ENCODE measurements at regions not wholly inside any gene's neighbourhood (a gene's known extent, or its start where the extent isn't known, plus 50 kb on each side); places are given as distances from the start of the nearest gene placed in this dataset.
"Not testable (repeated sequence)": the region's sequence is repeated elsewhere in the genome, so short reads cannot be mapped to it uniquely, and the experiment has no call there.

DNA sequence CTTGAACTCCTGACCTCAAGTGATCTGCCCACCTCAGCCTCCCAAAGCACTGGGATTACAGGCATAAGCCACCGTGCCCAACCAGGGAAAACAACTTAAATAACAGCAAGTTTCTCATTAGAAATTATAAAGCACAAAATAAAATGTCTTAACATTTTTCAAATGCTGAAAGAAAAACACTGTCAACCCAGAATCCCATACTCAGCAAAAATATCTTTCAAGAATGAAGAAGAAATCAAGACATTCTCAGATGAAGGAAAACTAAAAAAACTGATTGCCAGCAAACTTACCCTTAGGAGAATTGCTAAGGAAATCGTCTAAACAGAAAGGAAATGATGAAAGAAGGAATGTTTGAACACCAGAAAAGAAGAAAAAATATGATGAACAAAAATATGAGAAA, 191.1 kb upstream of the NR5A2 start:
- Mint-ChIP-seq H3K27ac (no peak overlapping the region), H3K36me3 (ENCODE audit: low read depth) (no peaks in the 10 kb centered on the region), H3K4me3 (no peak overlapping the region), H3K4me1 (ENCODE audit: low read depth) (no peaks in the 10 kb centered on the region), H3K9me3 (peaks cover 4% of the 10 kb centered on the region), H3K27me3 (peaks cover 13% of the 10 kb centered on the region)
- no peak for ATAC-seq
- POLR2A ChIA-PET, result no interaction called here
- TF ChIP-seq CTCF (IDR thresholded peaks at IDR 0.05), result no peak
- DNase-seq, result no peak
- CTCF ChIA-PET, result no interaction called here
- intact Hi-C loops (cut with micrococcal nuclease), result no loop called here

DNA sequence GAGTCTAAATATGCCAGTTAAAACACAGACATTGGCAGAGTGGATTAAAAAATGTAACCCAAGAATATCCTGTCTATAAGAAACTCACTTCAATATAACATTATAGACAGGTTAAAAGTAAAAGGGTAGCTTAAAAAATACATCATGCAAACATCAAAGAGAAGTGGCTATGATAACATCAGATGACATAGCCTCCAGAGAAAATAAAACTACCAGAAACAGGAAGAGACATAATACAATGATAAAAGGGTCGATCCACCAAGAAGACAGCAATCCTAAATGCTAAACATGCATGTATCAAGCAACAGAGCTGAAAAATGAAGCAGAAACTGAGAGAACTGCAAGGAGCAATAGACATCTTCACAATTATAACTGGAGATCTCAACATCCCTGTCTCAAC, 190.2 kb upstream of the NR5A2 start:
- intact Hi-C loops (cut with micrococcal nuclease), result no loop called here
- ChIA-PET CTCF (no interaction called here), POLR2A (no interaction called here)
- no peaks in the 10 kb centered on the region for H3K36me3 Mint-ChIP-seq (ENCODE audit: low read depth)
- H3K9me3 Mint-ChIP-seq, result peaks cover 4% of the 10 kb centered on the region
- H3K4me3 Mint-ChIP-seq, result no peak overlapping the region
- no peak for DNase-seq
- ATAC-seq, result no peak
- no peaks in the 10 kb centered on the region for H3K4me1 Mint-ChIP-seq (ENCODE audit: low read depth)
- H3K27ac Mint-ChIP-seq, result no peak overlapping the region
- no peak for TF ChIP-seq CTCF (IDR thresholded peaks at IDR 0.05)
- H3K27me3 Mint-ChIP-seq, result peaks cover 13% of the 10 kb centered on the region

DNA sequence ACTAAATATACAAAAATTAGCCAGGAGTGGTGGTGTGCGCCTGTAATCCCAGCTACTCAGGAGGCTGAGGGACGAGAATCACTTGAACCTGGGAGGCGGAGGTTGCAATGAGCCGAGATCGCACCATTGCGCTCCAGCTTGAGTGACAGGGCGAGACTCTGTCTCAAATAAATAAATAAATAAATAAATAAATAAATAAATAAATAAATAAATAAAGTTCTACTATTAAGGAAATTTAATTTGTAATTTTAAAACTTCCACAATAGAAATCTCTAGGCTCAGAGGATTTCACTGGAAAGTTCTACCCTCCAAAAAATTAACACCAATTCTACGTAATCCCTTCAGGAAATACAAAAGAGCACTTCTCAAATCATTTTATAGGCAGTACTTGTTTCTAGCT, 187.9 kb upstream of the NR5A2 start:
- peaks cover 12% of the 10 kb centered on the region for H3K27me3 Mint-ChIP-seq
- DNase-seq; H3K4me1 Mint-ChIP-seq (ENCODE audit: low read depth); POLR2A ChIA-PET; H3K4me3 Mint-ChIP-seq; H3K9me3 Mint-ChIP-seq; intact Hi-C loops (cut with micrococcal nuclease); ATAC-seq; H3K36me3 Mint-ChIP-seq (ENCODE audit: low read depth); H3K27ac Mint-ChIP-seq; CTCF ChIA-PET: not testable (repeated sequence)

DNA sequence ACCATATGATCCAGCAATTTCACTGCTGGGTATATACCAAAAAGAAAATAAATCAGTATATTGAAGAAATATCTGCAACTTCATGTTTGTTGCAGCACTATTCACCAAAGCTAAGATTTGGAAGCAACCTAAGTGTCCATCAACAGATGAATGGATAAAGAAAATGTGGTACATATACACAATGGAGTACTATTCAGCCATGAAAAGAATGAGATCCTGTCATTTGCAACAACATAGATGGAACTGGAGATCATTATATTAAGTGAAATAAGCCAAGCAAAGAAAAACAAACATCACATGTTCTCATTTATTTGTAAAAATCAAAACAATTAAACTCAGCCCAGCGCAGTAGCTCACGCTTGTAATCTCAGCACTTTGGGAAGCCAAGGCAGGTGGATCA, 184.4 kb upstream of the NR5A2 start:
- DNase-seq; CTCF ChIA-PET; intact Hi-C loops (cut with micrococcal nuclease); H3K4me1 Mint-ChIP-seq (ENCODE audit: low read depth); H3K36me3 Mint-ChIP-seq (ENCODE audit: low read depth); H3K27me3 Mint-ChIP-seq; H3K27ac Mint-ChIP-seq; ATAC-seq; H3K9me3 Mint-ChIP-seq; H3K4me3 Mint-ChIP-seq: not testable (repeated sequence)
- POLR2A ChIA-PET, result interaction anchor here (0.6 kb wide), 1 partner anchor 725 kb away, joined by 3 read pairs; no protein-coding TSS in a partner anchor

DNA sequence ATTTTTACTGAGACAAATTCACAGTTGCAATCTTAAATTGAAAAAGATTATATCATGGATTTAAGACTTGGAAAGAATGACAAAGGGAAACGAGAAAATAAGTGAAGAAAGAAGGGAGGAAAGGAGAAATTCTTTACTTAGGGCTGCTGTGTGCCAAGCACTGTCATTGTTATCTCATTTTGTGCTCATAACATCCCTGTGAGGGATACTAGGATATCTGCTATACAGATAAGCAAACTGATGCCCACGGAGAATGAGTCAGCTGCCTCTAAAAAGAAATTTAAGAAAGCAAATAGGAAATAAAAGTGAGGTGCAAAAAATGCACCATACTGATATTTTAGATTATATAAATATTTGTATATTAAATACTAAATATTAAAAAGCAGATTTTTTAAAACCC, 183.6 kb upstream of the NR5A2 start:
- ATAC-seq, result no peak
- CTCF ChIA-PET, result no interaction called here

GRCh38 chr1:199847021-199847420, 180.5 kb upstream of the NR5A2 start:
- Mint-ChIP-seq H3K27me3 (peaks cover 7% of the 10 kb centered on the region), H3K9me3 (no peaks in the 10 kb centered on the region), H3K4me3 (no peak overlapping the region), H3K27ac (no peak overlapping the region), H3K36me3 (ENCODE audit: low read depth) (no peaks in the 10 kb centered on the region), H3K4me1 (ENCODE audit: low read depth) (no peaks in the 10 kb centered on the region)
- no peak for ATAC-seq
- ChIA-PET POLR2A (no interaction called here), CTCF (no interaction called here)
- no peak for TF ChIP-seq CTCF (IDR thresholded peaks at IDR 0.05)
- intact Hi-C loops (cut with micrococcal nuclease), result no loop called here
- DNase-seq, result no peak

More for the DNA sequence above, 183.6 kb upstream of the NR5A2 start:
- POLR2A ChIA-PET, result no interaction called here
- Mint-ChIP-seq H3K36me3 (ENCODE audit: low read depth) (no peaks in the 10 kb centered on the region), H3K4me3 (no peak overlapping the region), H3K27ac (no peak overlapping the region), H3K9me3 (no peaks in the 10 kb centered on the region), H3K27me3 (peaks cover 4% of the 10 kb centered on the region), H3K4me1 (ENCODE audit: low read depth) (no peaks in the 10 kb centered on the region)
- no peak for DNase-seq
- TF ChIP-seq CTCF (IDR thresholded peaks at IDR 0.05), result no peak
- intact Hi-C loops (cut with micrococcal nuclease), result no loop called here

Measured in activated CD8-positive, alpha-beta T cell treated with anti-CD3 and anti-CD28 coated beads for 36 hours (primary cell).